Stimulated activated effector memory CD8-positive, alpha-beta T cell treated with anti-CD3 and anti-CD28 coated beads, Interleukin-12 subunit alpha, Interleukin-12 subunit beta, amount 100 ng/mL, for 72 hours (primary cell): ENCODE measurements at regions not wholly inside any gene's neighbourhood (a gene's known extent, or its start where the extent isn't known, plus 50 kb on each side); places are given as distances from the start of the nearest gene placed in this dataset.

Experiments
- ATAC-seq: fragments of 150-1000 bp; cut with Tn5 transposase; 2 replicates; pipeline ENCODE4 v1.10.0; 2021
- DNase-seq, 2 donors: peaks; one replicate each; pipeline ENCODE4 v3.0.0; 2021 to 2022; ENCODE audit warnings: low spot score in 2 of 2
- H3K27ac Mint-ChIP-seq: one replicate; pipeline ENCODE4 v1.8.0; 2022; ENCODE audit warnings: mild to moderate bottlenecking, mixed read lengths
- H3K36me3 Mint-ChIP-seq: one replicate; pipeline ENCODE4 v1.8.0; 2022; ENCODE audit warnings: mild to moderate bottlenecking, mixed read lengths
- H3K4me1 Mint-ChIP-seq: one replicate; pipeline ENCODE4 v1.8.0; 2022; ENCODE audit warnings: mixed read lengths
- H3K4me3 Mint-ChIP-seq: one replicate; pipeline ENCODE4 v1.8.0; 2022; ENCODE audit warnings: mild to moderate bottlenecking, mixed read lengths
- H3K9me3 Mint-ChIP-seq: one replicate; pipeline ENCODE4 v1.8.0; 2022; ENCODE audit warnings: mixed read lengths

GRCh38 chr3:87077355-87077754 lies 86.4 kb upstream of the VGLL3 start:
- Mint-ChIP-seq H3K27ac (no peak overlapping the region), H3K9me3 (peaks cover 7% of the 10 kb centered on the region), H3K4me1 (no peaks in the 10 kb centered on the region), H3K36me3 (no peaks in the 10 kb centered on the region), H3K4me3 (no peak overlapping the region)
- DNase-seq (no peak), ATAC-seq (no peak)

- peaks cover 7% of the 10 kb centered on the region for H3K9me3 Mint-ChIP-seq
- no peak overlapping the region for H3K4me3 Mint-ChIP-seq
- H3K36me3 Mint-ChIP-seq: no peaks in the 10 kb centered on the region
- no peak overlapping the region for H3K27ac Mint-ChIP-seq
- H3K4me1 Mint-ChIP-seq: no peaks in the 10 kb centered on the region
- ATAC-seq: no peak
- DNase-seq: no peak
Measured at GRCh38 chr3:87076946-87077345, 86.0 kb upstream of the VGLL3 start.

- Mint-ChIP-seq H3K27ac (no peak overlapping the region), H3K36me3 (no peaks in the 10 kb centered on the region), H3K9me3 (peaks cover 5% of the 10 kb centered on the region), H3K4me3 (no peak overlapping the region), H3K4me1 (no peaks in the 10 kb centered on the region)
- DNase-seq (no peak), ATAC-seq (no peak)
Measured at GRCh38 chr3:87073496-87074145, 82.7 kb upstream of the VGLL3 start.

GRCh38 chr3:87072446-87072845 lies 81.5 kb upstream of the VGLL3 start:
- no peaks in the 10 kb centered on the region for H3K36me3 Mint-ChIP-seq
- H3K4me1 Mint-ChIP-seq: no peaks in the 10 kb centered on the region
- DNase-seq (no peak), ATAC-seq (no peak)
- no peak overlapping the region for H3K27ac Mint-ChIP-seq
- no peak overlapping the region for H3K4me3 Mint-ChIP-seq
- H3K9me3 Mint-ChIP-seq: peaks cover 5% of the 10 kb centered on the region

DNA sequence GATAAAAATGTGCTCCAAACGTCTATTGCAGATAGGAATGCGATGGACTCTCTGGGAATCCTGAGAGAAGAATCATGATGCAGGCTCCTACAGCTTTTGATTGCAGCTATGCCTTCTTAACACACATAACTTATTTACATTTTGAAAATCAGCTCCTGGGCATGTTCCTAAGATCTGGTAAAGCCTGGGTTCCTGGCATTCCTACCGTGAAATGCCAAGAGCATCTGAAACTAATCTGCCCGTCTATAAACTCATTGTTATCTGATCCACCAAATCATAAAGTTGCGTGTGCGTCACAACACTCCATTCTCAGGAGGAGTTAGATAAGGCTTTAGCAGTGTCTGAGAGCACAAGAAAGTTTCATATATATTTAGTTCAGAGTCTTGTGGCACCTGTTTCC lies 79.0 kb upstream of the VGLL3 start:
- Mint-ChIP-seq H3K4me1 (no peaks in the 10 kb centered on the region), H3K27ac (no peak overlapping the region), H3K4me3 (no peak overlapping the region), H3K36me3 (no peaks in the 10 kb centered on the region), H3K9me3 (no peaks in the 10 kb centered on the region)
- DNase-seq (no peak), ATAC-seq (no peak)

GRCh38 chr3:87069021-87069420 lies 78.1 kb upstream of the VGLL3 start:
- Mint-ChIP-seq H3K4me1 (no peaks in the 10 kb centered on the region), H3K36me3 (no peaks in the 10 kb centered on the region), H3K9me3 (no peaks in the 10 kb centered on the region), H3K27ac (no peak overlapping the region), H3K4me3 (no peak overlapping the region)
- DNase-seq (no peak), ATAC-seq (no peak)

- Mint-ChIP-seq H3K4me1 (no peaks in the 10 kb centered on the region), H3K27ac (no peak overlapping the region), H3K36me3 (no peaks in the 10 kb centered on the region), H3K9me3 (peaks cover 6% of the 10 kb centered on the region), H3K4me3 (no peak overlapping the region)
- DNase-seq: no peak
- ATAC-seq: no peak
Measured at GRCh38 chr3:87062685-87063084, 71.7 kb upstream of the VGLL3 start.

- Mint-ChIP-seq H3K4me1 (no peaks in the 10 kb centered on the region), H3K27ac (no peak overlapping the region), H3K36me3 (no peaks in the 10 kb centered on the region), H3K9me3 (peaks cover 12% of the 10 kb centered on the region), H3K4me3 (no peak overlapping the region)
- ATAC-seq: no peak
- DNase-seq: no peak
Measured at GRCh38 chr3:87057474-87057873, 66.5 kb upstream of the VGLL3 start.

- DNase-seq: no peak
- H3K9me3 Mint-ChIP-seq: peaks cover 12% of the 10 kb centered on the region
- ATAC-seq: no peak
- no peak overlapping the region for H3K4me3 Mint-ChIP-seq
- H3K27ac Mint-ChIP-seq: no peak overlapping the region
- H3K36me3 Mint-ChIP-seq: no peaks in the 10 kb centered on the region
- no peaks in the 10 kb centered on the region for H3K4me1 Mint-ChIP-seq
Measured at GRCh38 chr3:87053553-87053952, 62.6 kb upstream of the VGLL3 start.

DNA sequence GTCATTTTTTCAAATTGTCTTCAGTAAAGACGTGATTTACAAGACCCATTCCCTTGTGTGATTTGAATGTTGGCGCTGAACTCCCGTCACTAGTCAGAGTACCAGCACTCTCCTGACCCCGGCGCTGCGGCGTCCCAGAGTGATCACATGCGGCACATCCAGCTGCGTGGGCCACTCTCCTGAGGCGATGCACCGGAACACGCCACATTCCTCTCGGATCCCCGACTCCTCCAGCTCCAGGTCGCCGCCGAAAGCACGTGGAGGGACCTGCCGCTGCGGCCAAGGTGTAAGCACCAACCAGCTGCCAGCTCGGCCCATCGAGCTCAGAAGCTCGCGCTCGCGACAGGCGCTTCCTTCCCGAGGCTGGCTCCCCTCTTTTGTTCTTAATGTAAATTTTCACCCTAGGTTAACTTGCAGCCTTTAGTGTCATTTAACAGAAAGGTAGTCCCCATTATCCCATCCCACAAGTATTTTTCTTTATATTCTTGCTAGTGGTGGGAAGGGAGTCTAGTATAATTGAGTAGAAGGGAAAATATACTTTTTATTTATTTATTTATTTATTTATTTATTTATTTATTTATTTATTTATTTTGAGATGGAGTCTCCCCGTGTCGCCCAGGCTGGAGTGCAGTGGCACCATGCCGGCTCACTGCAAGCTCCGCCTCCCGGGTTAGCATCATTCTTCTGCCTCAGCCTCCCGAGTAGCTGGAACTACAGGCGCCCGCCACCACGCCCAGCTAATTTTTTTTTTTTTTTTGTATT lies 61.7 kb upstream of the VGLL3 start:
- ATAC-seq: no peak
- no peaks in the 10 kb centered on the region for H3K4me1 Mint-ChIP-seq
- H3K4me3 Mint-ChIP-seq: no peak overlapping the region
- no peak for DNase-seq
- H3K9me3 Mint-ChIP-seq: peaks cover 6% of the 10 kb centered on the region
- H3K36me3 Mint-ChIP-seq: no peaks in the 10 kb centered on the region
- no peak overlapping the region for H3K27ac Mint-ChIP-seq

- Mint-ChIP-seq H3K36me3 (no peaks in the 10 kb centered on the region), H3K9me3 (no peaks in the 10 kb centered on the region), H3K4me1 (no peaks in the 10 kb centered on the region), H3K4me3 (no peak overlapping the region), H3K27ac (no peak overlapping the region)
- ATAC-seq (no peak), DNase-seq (no peak)
Measured at GRCh38 chr3:87047852-87048251, 56.9 kb upstream of the VGLL3 start.

DNA sequence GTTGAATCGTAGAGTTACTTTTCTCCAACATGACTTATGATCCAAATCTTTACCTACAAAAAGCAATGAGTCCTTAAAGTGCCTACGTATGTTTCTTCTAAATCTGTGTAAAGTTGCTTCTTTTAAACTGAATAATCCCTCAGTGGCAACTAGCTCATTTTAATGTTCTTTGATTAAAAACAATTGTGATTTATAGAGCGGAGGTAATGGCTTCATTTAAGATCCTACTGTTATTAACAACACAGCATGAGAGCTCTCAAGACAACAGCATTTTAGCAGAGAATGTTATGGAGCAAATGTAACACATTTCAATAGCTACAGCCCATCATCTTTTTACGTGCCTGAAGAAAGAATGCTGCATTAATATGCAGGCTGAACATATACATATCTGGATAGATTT lies 55.3 kb upstream of the VGLL3 start:
- Mint-ChIP-seq H3K9me3 (peaks cover 3% of the 10 kb centered on the region), H3K36me3 (no peaks in the 10 kb centered on the region), H3K4me1 (no peaks in the 10 kb centered on the region), H3K4me3 (no peak overlapping the region), H3K27ac (no peak overlapping the region)
- ATAC-seq (no peak), DNase-seq (no peak)

DNA sequence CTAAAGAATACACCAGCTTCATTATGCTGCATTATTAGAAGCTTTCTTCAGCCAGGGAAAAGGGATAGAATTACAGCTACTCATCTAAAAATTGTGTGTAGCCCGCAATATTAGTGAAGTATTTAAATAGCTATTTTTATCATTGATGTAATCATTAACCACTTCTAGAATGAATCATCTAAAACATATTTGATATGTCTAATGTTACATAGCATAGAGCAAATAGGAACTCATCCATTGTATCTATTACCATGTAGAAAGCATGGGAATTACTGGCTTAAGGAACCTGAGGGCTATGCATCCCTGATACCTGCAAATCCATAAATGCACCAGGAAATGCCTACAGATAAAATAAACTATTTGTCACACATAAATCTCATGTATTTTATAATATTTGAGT lies 54.5 kb upstream of the VGLL3 start:
- Mint-ChIP-seq H3K4me3 (no peak overlapping the region), H3K9me3 (peaks cover 3% of the 10 kb centered on the region), H3K4me1 (no peaks in the 10 kb centered on the region), H3K27ac (no peak overlapping the region), H3K36me3 (no peaks in the 10 kb centered on the region)
- ATAC-seq: no peak
- no peak for DNase-seq

GRCh38 chr3:87044846-87045245 lies 53.9 kb upstream of the VGLL3 start:
- no peaks in the 10 kb centered on the region for H3K36me3 Mint-ChIP-seq
- peaks cover 3% of the 10 kb centered on the region for H3K9me3 Mint-ChIP-seq
- H3K27ac Mint-ChIP-seq: no peak overlapping the region
- H3K4me1 Mint-ChIP-seq: no peaks in the 10 kb centered on the region
- no peak for ATAC-seq
- DNase-seq: no peak
- no peak overlapping the region for H3K4me3 Mint-ChIP-seq

- Mint-ChIP-seq H3K4me3 (no peak overlapping the region), H3K4me1 (no peaks in the 10 kb centered on the region), H3K27ac (no peak overlapping the region), H3K36me3 (no peaks in the 10 kb centered on the region), H3K9me3 (peaks cover 3% of the 10 kb centered on the region)
- ATAC-seq (no peak), DNase-seq (no peak)
Measured at GRCh38 chr3:87044409-87044808, 53.5 kb upstream of the VGLL3 start.

DNA sequence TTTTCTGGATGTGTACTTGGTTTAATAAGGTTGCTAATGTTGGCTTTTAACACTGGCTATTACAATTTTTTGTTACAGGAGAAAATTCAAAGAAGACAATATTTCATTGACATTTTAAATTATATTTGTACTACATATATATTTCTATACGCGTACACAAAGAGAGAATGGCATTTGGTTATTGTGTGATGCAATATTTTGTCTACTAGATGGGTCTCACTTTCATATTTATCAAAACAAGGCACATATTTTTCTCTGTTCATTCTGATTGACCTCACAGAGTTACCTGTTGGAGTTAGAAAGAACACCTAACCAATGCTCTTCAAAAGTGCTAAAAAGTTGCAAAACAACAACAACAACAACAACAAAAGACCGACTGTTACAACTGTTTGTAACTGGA lies 50.2 kb upstream of the VGLL3 start:
- H3K36me3 Mint-ChIP-seq: no peaks in the 10 kb centered on the region
- no peak for DNase-seq
- H3K9me3 Mint-ChIP-seq: peaks cover 3% of the 10 kb centered on the region
- H3K27ac Mint-ChIP-seq: no peak overlapping the region
- ATAC-seq: no peak
- H3K4me1 Mint-ChIP-seq: no peaks in the 10 kb centered on the region
- H3K4me3 Mint-ChIP-seq: no peak overlapping the region
